ENCODE measurements at regions not wholly inside any gene's neighbourhood (a gene's known extent, or its start where the extent isn't known, plus 50 kb on each side); places are given as distances from the start of the nearest gene placed in this dataset.

DNA sequence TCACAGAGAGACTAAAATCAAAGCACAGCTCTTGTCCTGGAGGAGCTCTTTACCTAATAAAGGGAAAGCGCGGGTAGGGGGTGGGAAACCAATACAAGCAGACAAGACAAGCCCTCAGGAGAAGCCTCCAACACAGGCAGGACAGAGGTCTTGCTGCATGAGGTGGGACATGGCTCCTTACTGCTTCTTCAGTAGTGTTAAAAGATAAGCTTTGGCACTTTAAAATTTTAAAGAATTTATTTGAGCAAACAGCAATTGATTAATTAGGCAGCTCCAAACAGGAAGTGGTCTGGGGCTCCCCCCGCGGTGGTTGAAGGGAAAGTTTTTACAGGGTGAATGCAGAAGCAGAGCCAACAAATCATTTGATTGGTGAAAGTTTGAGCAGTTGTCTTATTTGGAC lies 50.3 kb upstream of the MACC1 start:
- Histone ChIP-seq H3K27me3 (ENCODE audit: control insufficient read depth, insufficient read depth, low read length, poor library complexity, severe bottlenecking) (no peaks in the 10 kb centered on the region), H3K27ac (ENCODE audit: insufficient read depth, low read depth, low read length, poor library complexity, severe bottlenecking) (peak overlapping the region; percentile 57), H3K36me3 (ENCODE audit: control insufficient read depth, insufficient read depth, low read length) (no peaks in the 10 kb centered on the region), H3K9me3 (ENCODE audit: control insufficient read depth, low read length) (no peaks in the 10 kb centered on the region), H3K4me3 (ENCODE audit: insufficient read depth, low read depth, low read length) (no peak overlapping the region), H3K4me1 (ENCODE audit: control insufficient read depth, insufficient read depth, low read length) (peaks cover 20% of the 10 kb centered on the region)
- 37 to 38% methylated on average over 4 of the region's 4 CpGs for WGBS, 2 experiments

GRCh38 chr7:20268824-20269223 lies 51.6 kb upstream of the MACC1 start:
- H3K9me3 ChIP-seq (ENCODE audit: control insufficient read depth, low read length) = no peaks in the 10 kb centered on the region
- H3K4me1 ChIP-seq (ENCODE audit: control insufficient read depth, insufficient read depth, low read length) = peaks cover 20% of the 10 kb centered on the region
- 85 to 90% methylated on average over 1 of the region's 1 CpG for WGBS, 2 experiments
- no peak overlapping the region for H3K4me3 ChIP-seq (ENCODE audit: insufficient read depth, low read depth, low read length)
- no peaks in the 10 kb centered on the region for H3K36me3 ChIP-seq (ENCODE audit: control insufficient read depth, insufficient read depth, low read length)
- H3K27me3 ChIP-seq (ENCODE audit: control insufficient read depth, insufficient read depth, low read length, poor library complexity, severe bottlenecking) = no peaks in the 10 kb centered on the region
- no peak overlapping the region for H3K27ac ChIP-seq (ENCODE audit: insufficient read depth, low read depth, low read length, poor library complexity, severe bottlenecking)

DNA sequence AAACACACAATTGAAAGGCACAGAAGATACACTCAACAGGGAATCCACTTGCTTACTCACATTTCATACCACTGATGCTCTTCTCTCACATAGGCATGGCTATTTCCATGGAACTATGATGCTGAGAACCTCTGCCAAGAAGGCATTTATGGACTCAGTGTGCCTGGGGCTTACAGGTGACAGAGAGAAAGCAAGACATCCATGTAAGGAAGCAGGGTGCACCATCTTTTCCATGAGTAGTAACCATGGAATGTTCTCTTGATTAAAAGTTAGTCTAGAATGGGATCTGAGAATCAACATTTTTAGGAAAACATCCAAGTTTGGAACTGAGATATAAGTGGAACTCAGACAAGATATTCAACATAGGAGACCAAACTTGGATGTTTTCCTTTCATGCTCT lies 52.5 kb upstream of the MACC1 start:
- H3K27ac ChIP-seq (ENCODE audit: insufficient read depth, low read depth, low read length, poor library complexity, severe bottlenecking) = no peak overlapping the region

GRCh38 chr7:20270371-20270770 lies 53.2 kb upstream of the MACC1 start:
- 92 to 95% methylated on average over 2 of the region's 2 CpGs for WGBS, 2 experiments
- H3K4me3 ChIP-seq (ENCODE audit: insufficient read depth, low read depth, low read length) = no peak overlapping the region
- no peak overlapping the region for H3K27ac ChIP-seq (ENCODE audit: insufficient read depth, low read depth, low read length, poor library complexity, severe bottlenecking)
- peaks cover 7% of the 10 kb centered on the region for H3K4me1 ChIP-seq (ENCODE audit: control insufficient read depth, insufficient read depth, low read length)
- no peaks in the 10 kb centered on the region for H3K9me3 ChIP-seq (ENCODE audit: control insufficient read depth, low read length)
- H3K36me3 ChIP-seq (ENCODE audit: control insufficient read depth, insufficient read depth, low read length) = no peaks in the 10 kb centered on the region
- H3K27me3 ChIP-seq (ENCODE audit: control insufficient read depth, insufficient read depth, low read length, poor library complexity, severe bottlenecking) = no peaks in the 10 kb centered on the region

More for the DNA sequence above, 52.5 kb upstream of the MACC1 start:
- H3K27me3 ChIP-seq (ENCODE audit: control insufficient read depth, insufficient read depth, low read length, poor library complexity, severe bottlenecking) = no peaks in the 10 kb centered on the region
- H3K9me3 ChIP-seq (ENCODE audit: control insufficient read depth, low read length) = no peaks in the 10 kb centered on the region
- peaks cover 13% of the 10 kb centered on the region for H3K4me1 ChIP-seq (ENCODE audit: control insufficient read depth, insufficient read depth, low read length)
- H3K36me3 ChIP-seq (ENCODE audit: control insufficient read depth, insufficient read depth, low read length) = no peaks in the 10 kb centered on the region
- H3K4me3 ChIP-seq (ENCODE audit: insufficient read depth, low read depth, low read length) = no peak overlapping the region

GRCh38 chr7:20270867-20271266 lies 53.7 kb upstream of the MACC1 start:
- no peak overlapping the region for H3K27ac ChIP-seq (ENCODE audit: insufficient read depth, low read depth, low read length, poor library complexity, severe bottlenecking)
- H3K4me1 ChIP-seq (ENCODE audit: control insufficient read depth, insufficient read depth, low read length) = peaks cover 6% of the 10 kb centered on the region
- H3K4me3 ChIP-seq (ENCODE audit: insufficient read depth, low read depth, low read length) = no peak overlapping the region
- no peaks in the 10 kb centered on the region for H3K9me3 ChIP-seq (ENCODE audit: control insufficient read depth, low read length)
- no peaks in the 10 kb centered on the region for H3K36me3 ChIP-seq (ENCODE audit: control insufficient read depth, insufficient read depth, low read length)
- 92 to 98% methylated on average over 2 of the region's 2 CpGs for WGBS, 2 experiments
- no peaks in the 10 kb centered on the region for H3K27me3 ChIP-seq (ENCODE audit: control insufficient read depth, insufficient read depth, low read length, poor library complexity, severe bottlenecking)

DNA sequence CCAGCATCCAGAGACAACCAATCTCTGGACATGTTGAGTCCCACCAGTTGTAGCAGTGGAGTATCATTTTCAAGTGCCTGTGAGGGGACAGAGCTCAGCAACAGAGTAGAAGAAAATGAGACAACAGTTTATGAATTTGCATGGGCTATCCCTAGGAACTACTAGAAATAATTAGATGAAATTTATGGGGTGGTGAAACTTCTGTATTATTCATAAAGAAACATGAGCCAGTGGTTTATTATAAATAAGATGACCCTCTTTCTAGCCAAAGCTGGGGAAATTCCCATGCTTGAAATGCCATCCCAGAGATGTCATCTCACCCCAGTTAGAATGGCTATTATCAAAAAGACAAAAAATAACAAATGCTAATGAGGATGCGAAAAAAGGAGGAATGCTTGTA lies 55.1 kb upstream of the ITGB8 start:
- Histone ChIP-seq H3K27ac (ENCODE audit: insufficient read depth, low read depth, low read length, poor library complexity, severe bottlenecking) (no peak overlapping the region), H3K36me3 (ENCODE audit: control insufficient read depth, insufficient read depth, low read length) (no peaks in the 10 kb centered on the region), H3K4me1 (ENCODE audit: control insufficient read depth, insufficient read depth, low read length) (no peaks in the 10 kb centered on the region), H3K4me3 (ENCODE audit: insufficient read depth, low read depth, low read length) (no peak overlapping the region), H3K27me3 (ENCODE audit: control insufficient read depth, insufficient read depth, low read length, poor library complexity, severe bottlenecking) (no peaks in the 10 kb centered on the region), H3K9me3 (ENCODE audit: control insufficient read depth, low read length) (no peaks in the 10 kb centered on the region)
- WGBS, 2 experiments = 100% methylated on average over 1 of the region's 1 CpG; no CpG with 5 or more reads in 1 of the 2 experiments

GRCh38 chr7:20276705-20277472 lies 53.8 kb upstream of the ITGB8 start:
- H3K4me1 ChIP-seq (ENCODE audit: control insufficient read depth, insufficient read depth, low read length) = no peaks in the 10 kb centered on the region
- no peak overlapping the region for H3K4me3 ChIP-seq (ENCODE audit: insufficient read depth, low read depth, low read length)
- WGBS, 2 experiments = 95 to 98% methylated on average over 2 of the region's 2 CpGs
- no peak overlapping the region for H3K27ac ChIP-seq (ENCODE audit: insufficient read depth, low read depth, low read length, poor library complexity, severe bottlenecking)
- no peaks in the 10 kb centered on the region for H3K36me3 ChIP-seq (ENCODE audit: control insufficient read depth, insufficient read depth, low read length)
- H3K27me3 ChIP-seq (ENCODE audit: control insufficient read depth, insufficient read depth, low read length, poor library complexity, severe bottlenecking) = no peaks in the 10 kb centered on the region
- H3K9me3 ChIP-seq (ENCODE audit: control insufficient read depth, low read length) = no peaks in the 10 kb centered on the region

- Histone ChIP-seq H3K9me3 (ENCODE audit: control insufficient read depth, low read length) (no peaks in the 10 kb centered on the region), H3K4me1 (ENCODE audit: control insufficient read depth, insufficient read depth, low read length) (no peaks in the 10 kb centered on the region), H3K36me3 (ENCODE audit: control insufficient read depth, insufficient read depth, low read length) (no peaks in the 10 kb centered on the region), H3K4me3 (ENCODE audit: insufficient read depth, low read depth, low read length) (no peak overlapping the region), H3K27ac (ENCODE audit: insufficient read depth, low read depth, low read length, poor library complexity, severe bottlenecking) (no peak overlapping the region), H3K27me3 (ENCODE audit: control insufficient read depth, insufficient read depth, low read length, poor library complexity, severe bottlenecking) (no peaks in the 10 kb centered on the region)
- 94 to 100% methylated on average over 2 to 3 of the region's 4 CpGs for WGBS, 2 experiments
Observed at GRCh38 chr7:20279979-20280378, 50.7 kb upstream of the ITGB8 start.

DNA sequence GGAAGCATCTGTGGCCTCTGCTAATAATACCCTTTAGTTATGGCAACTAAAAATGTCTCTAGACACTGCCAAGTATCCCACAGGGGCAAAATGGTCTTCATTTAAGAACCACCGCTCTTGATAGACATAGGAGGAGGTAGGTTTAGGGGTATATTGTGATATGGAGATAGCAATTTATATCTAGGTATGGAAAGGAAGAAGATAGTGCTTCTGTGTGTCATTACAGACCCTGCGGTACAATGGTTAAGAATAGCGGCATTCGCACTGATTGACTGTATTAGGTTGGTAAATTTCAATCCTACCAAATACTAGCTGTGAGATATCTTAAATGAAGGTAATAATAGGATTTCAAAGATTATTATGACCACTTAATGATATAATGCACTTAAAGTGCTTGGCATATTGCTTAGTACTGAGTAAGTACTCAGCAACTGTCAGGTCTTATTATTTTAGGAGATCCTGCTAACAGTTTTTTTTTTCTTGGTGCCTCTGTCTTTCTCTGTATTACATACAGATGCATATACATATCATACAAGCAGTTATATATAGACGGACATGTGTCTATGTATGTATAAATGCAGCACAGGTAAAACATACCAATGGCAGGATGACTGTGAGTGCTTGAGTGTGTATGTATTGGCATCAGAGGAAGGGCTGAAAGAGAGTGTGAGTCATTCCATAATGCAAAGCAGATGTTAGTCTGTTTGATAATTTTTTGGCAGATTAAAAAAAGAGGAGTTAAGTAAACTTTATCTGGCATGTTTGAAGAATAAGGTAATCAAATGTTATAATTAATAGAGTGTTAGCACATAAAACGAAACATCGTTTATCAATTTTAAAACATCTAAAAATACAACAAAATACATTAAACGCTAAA lies 50.0 kb upstream of the ITGB8 start:
- WGBS, 2 experiments = 82 to 91% methylated on average over 7 to 8 of the region's 8 CpGs
- Histone ChIP-seq H3K9me3 (ENCODE audit: control insufficient read depth, low read length) (no peaks in the 10 kb centered on the region), H3K27ac (ENCODE audit: insufficient read depth, low read depth, low read length, poor library complexity, severe bottlenecking) (no peak overlapping the region)

More for the DNA sequence above, 50.0 kb upstream of the ITGB8 start:
- H3K4me3 ChIP-seq (ENCODE audit: insufficient read depth, low read depth, low read length) = no peak overlapping the region
- no peaks in the 10 kb centered on the region for H3K27me3 ChIP-seq (ENCODE audit: control insufficient read depth, insufficient read depth, low read length, poor library complexity, severe bottlenecking)
- no peaks in the 10 kb centered on the region for H3K36me3 ChIP-seq (ENCODE audit: control insufficient read depth, insufficient read depth, low read length)
- H3K4me1 ChIP-seq (ENCODE audit: control insufficient read depth, insufficient read depth, low read length) = no peaks in the 10 kb centered on the region
